ENCODE measurements at regions not wholly inside any gene's neighbourhood (a gene's known extent, or its start where the extent isn't known, plus 50 kb on each side); places are given as distances from the start of the nearest gene placed in this dataset.
"Not testable (repeated sequence)": the region's sequence is repeated elsewhere in the genome, so short reads cannot be mapped to it uniquely, and the experiment has no call there.

DNA sequence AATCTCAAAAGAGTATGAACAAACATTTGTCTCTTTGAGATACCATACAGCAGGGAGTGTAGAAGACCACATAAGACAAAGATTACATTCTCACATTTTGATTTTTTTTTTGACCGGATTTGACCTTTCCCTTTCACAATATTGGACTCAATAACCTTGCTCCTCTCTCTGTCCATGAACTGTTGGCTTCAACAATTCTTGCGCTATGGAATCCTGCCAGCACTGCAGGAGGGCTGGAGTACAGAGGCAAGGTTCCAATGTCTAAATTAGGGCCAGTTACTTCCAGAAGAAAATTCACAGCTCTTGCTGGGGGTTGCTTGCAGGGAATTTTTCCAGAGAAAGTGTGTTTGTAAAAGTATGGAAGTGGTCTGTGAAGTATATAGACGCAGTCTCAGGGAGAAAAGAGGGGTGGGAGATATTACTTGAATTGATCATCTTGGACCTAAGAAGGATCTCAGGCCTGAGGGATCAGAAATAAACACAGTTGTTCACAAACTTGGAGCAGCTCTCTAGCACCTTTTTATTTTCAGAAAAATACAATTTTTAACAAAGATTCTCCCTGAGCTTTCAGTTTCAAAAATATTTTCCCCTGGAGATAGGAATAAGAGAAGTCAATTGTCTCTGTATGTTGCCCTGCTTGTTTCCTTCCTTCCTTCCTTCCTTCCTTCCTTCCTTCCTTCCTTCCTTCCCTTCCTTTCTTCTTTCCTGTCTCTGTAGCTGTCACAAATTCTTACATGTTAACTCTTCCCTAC is 765.9 kb downstream of the BCKDHB start:
- peaks cover 0 to 4% (median 0%) of the 10 kb centered on the region in 4 donors for H3K4me1 ChIP-seq
- DNase-seq = peak; percentile 55 to 64
- H3K27me3 ChIP-seq = no peaks in the 10 kb centered on the region
- H3K9me3 ChIP-seq = no peaks in the 10 kb centered on the region
- intact Hi-C loops (cut with DNase I; ENCODE audit: low total_unique reads) = no loop called here
- no peaks in the 10 kb centered on the region for H3K36me3 ChIP-seq
- H3K4me3 ChIP-seq = no peak overlapping the region
- TF ChIP-seq, protein P1, sequence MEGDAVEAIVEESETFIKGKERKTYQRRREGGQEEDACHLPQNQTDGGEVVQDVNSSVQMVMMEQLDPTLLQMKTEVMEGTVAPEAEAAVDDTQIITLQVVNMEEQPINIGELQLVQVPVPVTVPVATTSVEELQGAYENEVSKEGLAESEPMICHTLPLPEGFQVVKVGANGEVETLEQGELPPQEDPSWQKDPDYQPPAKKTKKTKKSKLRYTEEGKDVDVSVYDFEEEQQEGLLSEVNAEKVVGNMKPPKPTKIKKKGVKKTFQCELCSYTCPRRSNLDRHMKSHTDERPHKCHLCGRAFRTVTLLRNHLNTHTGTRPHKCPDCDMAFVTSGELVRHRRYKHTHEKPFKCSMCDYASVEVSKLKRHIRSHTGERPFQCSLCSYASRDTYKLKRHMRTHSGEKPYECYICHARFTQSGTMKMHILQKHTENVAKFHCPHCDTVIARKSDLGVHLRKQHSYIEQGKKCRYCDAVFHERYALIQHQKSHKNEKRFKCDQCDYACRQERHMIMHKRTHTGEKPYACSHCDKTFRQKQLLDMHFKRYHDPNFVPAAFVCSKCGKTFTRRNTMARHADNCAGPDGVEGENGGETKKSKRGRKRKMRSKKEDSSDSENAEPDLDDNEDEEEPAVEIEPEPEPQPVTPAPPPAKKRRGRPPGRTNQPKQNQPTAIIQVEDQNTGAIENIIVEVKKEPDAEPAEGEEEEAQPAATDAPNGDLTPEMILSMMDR (IDR thresholded peaks at IDR 0.05) = no peak
- H3K27ac ChIP-seq = no peak overlapping the region

DNA sequence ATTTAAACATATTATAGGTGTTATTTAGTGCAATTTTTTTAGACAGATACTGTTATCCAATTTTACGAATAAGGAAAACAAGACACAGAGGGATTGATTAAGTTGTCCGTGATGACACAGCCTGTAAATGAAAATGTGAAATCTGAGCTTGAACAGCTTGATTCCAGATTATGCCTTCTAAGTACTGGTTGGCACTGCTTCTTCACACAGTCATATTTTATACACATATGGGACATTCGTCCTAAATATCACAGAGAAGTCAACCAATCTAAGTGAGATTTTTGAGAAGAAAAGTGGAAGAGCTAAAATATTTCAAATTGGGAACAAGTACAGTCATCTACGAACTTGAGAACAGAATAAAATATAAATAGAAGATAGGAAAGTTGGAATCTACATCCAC is 756.3 kb downstream of the BCKDHB start:
- no peaks in the 10 kb centered on the region for H3K27me3 ChIP-seq
- DNase-seq = no peak

DNA sequence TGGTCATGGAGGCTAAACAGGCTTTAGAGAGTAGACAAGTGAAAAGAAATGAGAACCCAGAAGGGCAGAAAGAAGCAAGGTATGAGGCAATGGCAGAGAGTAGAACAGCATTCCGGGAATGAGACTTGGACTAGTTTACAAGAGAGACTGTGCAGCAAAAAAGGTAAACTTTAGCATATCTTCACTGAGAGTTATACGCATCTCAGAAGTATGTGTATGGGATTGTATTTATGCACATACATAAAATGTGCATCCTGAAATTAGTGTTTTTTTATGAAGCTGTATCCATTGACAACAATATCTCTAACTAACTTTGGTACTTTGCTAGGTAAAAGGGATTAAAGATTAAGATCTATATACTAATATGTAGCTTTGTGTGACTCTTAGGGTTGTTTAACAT is 753.6 kb downstream of the BCKDHB start:
- H3K4me3 ChIP-seq = no peak overlapping the region
- no peaks in the 10 kb centered on the region for H3K36me3 ChIP-seq
- TF ChIP-seq, protein P1 (IDR thresholded peaks at IDR 0.05) = no peak
- peaks cover 0 to 3% (median 0%) of the 10 kb centered on the region in 3 donors for H3K9me3 ChIP-seq
- no peak for DNase-seq
- no peak overlapping the region for H3K27ac ChIP-seq
- no peaks in the 10 kb centered on the region for H3K4me1 ChIP-seq
- intact Hi-C loops (cut with DNase I; ENCODE audit: low total_unique reads) = no loop called here
- no peaks in the 10 kb centered on the region for H3K27me3 ChIP-seq

More for the DNA sequence above, 756.3 kb downstream of the BCKDHB start:
- no peak overlapping the region for H3K27ac ChIP-seq
- H3K9me3 ChIP-seq = no peaks in the 10 kb centered on the region
- TF ChIP-seq, protein P1 (IDR thresholded peaks at IDR 0.05) = no peak
- no peaks in the 10 kb centered on the region for H3K36me3 ChIP-seq
- H3K4me1 ChIP-seq = no peaks in the 10 kb centered on the region
- intact Hi-C loops (cut with DNase I; ENCODE audit: low total_unique reads) = no loop called here
- no peak overlapping the region for H3K4me3 ChIP-seq

DNA sequence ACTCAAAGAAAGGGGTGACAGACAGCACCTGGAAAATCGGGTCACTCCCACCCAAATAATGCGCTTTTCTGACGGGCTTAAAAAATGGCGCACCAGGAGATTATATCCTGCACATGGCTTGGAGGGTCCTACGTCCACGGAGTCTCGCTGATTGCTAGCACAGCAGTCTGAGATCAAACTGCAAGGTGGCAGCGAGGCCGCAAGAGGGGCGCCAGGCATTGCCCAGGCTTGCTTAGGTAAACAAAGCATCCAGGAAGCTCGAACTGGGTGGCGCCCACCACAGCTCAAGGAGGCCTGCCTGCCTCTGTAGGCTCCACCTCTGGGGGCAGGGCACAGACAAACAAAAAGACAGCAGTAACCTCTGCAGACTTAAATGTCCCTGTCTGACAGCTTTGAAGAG is 741.5 kb downstream of the BCKDHB start:
- DNase-seq; H3K36me3 ChIP-seq; H3K27ac ChIP-seq; H3K4me3 ChIP-seq; H3K4me1 ChIP-seq; H3K27me3 ChIP-seq; intact Hi-C loops (cut with DNase I; ENCODE audit: low total_unique reads): not testable (repeated sequence)
- H3K9me3 ChIP-seq = peaks cover 0 to 16% (median 14%) of the 10 kb centered on the region in 3 donors

DNA sequence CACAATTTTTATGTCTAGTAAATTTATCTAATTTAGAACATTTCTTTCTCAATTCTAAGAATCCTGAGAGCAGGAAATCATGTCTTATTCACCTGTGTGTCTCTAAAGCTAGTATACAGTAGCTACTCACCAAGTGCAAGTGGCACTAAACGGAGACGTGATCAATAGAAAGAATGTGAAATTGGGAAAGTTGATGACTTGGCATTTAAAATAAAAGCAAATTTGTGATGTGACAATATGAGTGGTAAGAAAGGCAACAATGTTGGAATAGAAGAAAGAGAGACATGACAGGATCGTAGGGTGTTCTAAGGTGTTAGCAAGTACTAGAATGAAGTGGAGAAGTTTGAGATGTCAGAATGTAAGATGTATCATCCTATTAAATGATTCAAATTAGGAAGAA is 725.9 kb downstream of the BCKDHB start:
- Histone ChIP-seq H3K27me3 (no peaks in the 10 kb centered on the region), H3K9me3 (no peaks in the 10 kb centered on the region), H3K36me3 (no peaks in the 10 kb centered on the region), H3K4me3 (no peak overlapping the region), H3K27ac (no peak overlapping the region), H3K4me1 (peaks cover 0 to 16% (median 4%) of the 10 kb centered on the region in 4 donors)
- no peak for DNase-seq
- intact Hi-C loops (cut with DNase I; ENCODE audit: low total_unique reads) = no loop called here
- TF ChIP-seq, protein P1 (IDR thresholded peaks at IDR 0.05) = no peak

DNA sequence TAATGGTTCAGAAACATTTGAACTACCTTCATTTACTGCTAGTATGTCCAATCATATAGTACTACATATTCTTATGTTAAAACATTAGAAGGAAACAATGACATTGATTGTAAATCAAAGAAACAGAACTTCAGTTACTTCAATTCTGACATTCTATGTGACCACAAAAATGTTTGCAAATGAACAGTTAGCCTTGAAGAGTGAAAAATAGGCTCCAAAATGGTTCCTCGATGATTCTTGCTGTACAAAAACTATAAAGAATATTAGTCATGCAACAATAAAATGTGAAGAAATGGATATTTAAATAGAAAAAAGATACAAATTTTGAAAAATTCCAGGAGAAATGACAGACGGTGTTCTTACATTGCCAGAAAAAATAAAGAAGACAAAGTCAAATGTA is 686.9 kb downstream of the BCKDHB start:
- Histone ChIP-seq H3K9me3 (no peaks in the 10 kb centered on the region), H3K27ac (no peak overlapping the region), H3K4me3 (no peak overlapping the region), H3K4me1 (peaks cover 0 to 23% (median 5%) of the 10 kb centered on the region in 4 donors), H3K36me3 (no peaks in the 10 kb centered on the region), H3K27me3 (no peaks in the 10 kb centered on the region)
- intact Hi-C loops (cut with DNase I; ENCODE audit: low total_unique reads) = no loop called here
- DNase-seq = no peak
- TF ChIP-seq, protein P1 (IDR thresholded peaks at IDR 0.05) = no peak
